Esophagus (tissue), 2 donors: ENCODE measurements at regions not wholly inside any gene's neighbourhood (a gene's known extent, or its start where the extent isn't known, plus 50 kb on each side); places are given as distances from the start of the nearest gene placed in this dataset.

Source experiments
- H3K27ac ChIP-seq, 2 donors: one replicate each; pipeline ENCODE4 v1.5.1; 2013; ENCODE audit warnings: low read depth in 2 of 2, mild to moderate bottlenecking in 2 of 2, inconsistent platforms in 1 of 2, low read length in 1 of 2, moderate library complexity in 1 of 2
- H3K27me3 ChIP-seq, 2 donors: one replicate each; pipeline ENCODE4 v1.6.1; 2013; ENCODE audit warnings: low read length in 2 of 2, control low read depth in 1 of 2, mild to moderate bottlenecking in 1 of 2; ENCODE audit not compliant: insufficient read depth in 2 of 2, control insufficient read depth in 1 of 2
- H3K36me3 ChIP-seq, 2 donors: one replicate each; pipeline ENCODE4 v1.6.1; 2013; ENCODE audit warnings: low read length in 1 of 2; ENCODE audit not compliant: control insufficient read depth in 2 of 2, insufficient read depth in 2 of 2
- H3K4me1 ChIP-seq, 2 donors: one replicate each; pipeline ENCODE4 v1.6.1; 2013; ENCODE audit warnings: low read length in 1 of 2; ENCODE audit not compliant: control insufficient read depth in 2 of 2, insufficient read depth in 2 of 2
- H3K4me3 ChIP-seq, 2 donors: one replicate each; pipeline ENCODE4 v1.5.1; 2013; ENCODE audit warnings: low read length in 2 of 2, mild to moderate bottlenecking in 2 of 2, low read depth in 1 of 2, moderate library complexity in 1 of 2
- H3K9me3 ChIP-seq, 2 donors: one replicate each; pipeline ENCODE4 v1.6.1; 2013; ENCODE audit warnings: mild to moderate bottlenecking in 2 of 2, low read depth in 1 of 2, low read length in 1 of 2, moderate library complexity in 1 of 2; ENCODE audit not compliant: control insufficient read depth in 2 of 2, insufficient read depth in 1 of 2
- WGBS, 2 donors: extraction: QIAGEN DNeasy Blood & Tissue Kit; methylation state at CpG; one replicate each; pipeline ENCODE4 v1.1.7; 2013; 5-methylcytosine and 5-hydroxymethylcytosine counted together
- donor health status: healthy with polysubstance abuse.
- donor health status: Bipolar disorder and iron deficiency.

- Histone ChIP-seq H3K27ac (no peak overlapping the region), H3K9me3 (peaks cover 4 to 11% of the 10 kb centered on the region in 2 donors), H3K36me3 (no peaks in the 10 kb centered on the region), H3K4me3 (no peak overlapping the region), H3K27me3 (no peaks in the 10 kb centered on the region), H3K4me1 (peaks cover 0 to 2% of the 10 kb centered on the region in 2 donors)
- 52 to 55% methylated on average over 9 of the region's 9 CpGs for WGBS, 2 donors
These were observed 542.9 kb downstream of the MN1 start for GRCh38 chr22:27258616-27259172.

- WGBS, 2 donors, result 69% methylated on average over 8 of the region's 8 CpGs
- no peaks in the 10 kb centered on the region for H3K27me3 ChIP-seq
- no peak overlapping the region for H3K27ac ChIP-seq
- peaks cover 0 to 2% of the 10 kb centered on the region in 2 donors for H3K4me1 ChIP-seq
- peaks cover 4 to 11% of the 10 kb centered on the region in 2 donors for H3K9me3 ChIP-seq
- H3K4me3 ChIP-seq, result no peak overlapping the region
- H3K36me3 ChIP-seq, result no peaks in the 10 kb centered on the region
These were observed 542.1 kb downstream of the MN1 start for GRCh38 chr22:27259433-27259832.

DNA sequence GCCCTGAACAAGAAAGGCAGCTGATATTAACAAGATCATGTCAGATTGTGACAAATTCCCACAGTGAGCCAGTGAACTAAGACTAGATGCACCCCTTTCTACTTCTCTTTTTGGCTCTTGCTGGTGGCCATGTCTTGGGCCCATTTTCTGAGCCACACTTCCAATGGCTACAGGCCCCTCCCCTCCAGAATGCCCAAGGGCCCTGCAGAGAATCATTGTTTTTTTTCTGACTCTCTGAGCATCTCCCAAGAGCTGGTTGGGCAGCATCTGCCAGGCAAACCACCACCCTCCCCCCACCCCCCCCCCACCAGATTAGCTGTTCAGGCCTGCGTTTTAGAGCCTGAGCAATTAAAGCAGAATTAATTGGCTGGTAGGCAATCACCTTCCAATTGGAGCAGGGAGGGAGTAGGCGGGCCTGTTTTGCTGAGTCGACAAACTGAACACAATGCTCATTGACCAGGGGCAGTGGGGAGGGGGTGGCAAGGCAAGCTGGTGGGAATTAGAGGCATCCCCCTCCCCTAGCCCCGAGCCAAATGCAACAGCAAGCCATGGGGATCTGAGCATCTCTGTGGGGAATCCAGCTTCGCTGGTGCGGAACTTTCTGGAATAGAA is 541.4 kb downstream of the MN1 start:
- H3K27me3 ChIP-seq, result no peaks in the 10 kb centered on the region
- no peak overlapping the region for H3K4me3 ChIP-seq
- H3K27ac ChIP-seq, result no peak overlapping the region
- no peaks in the 10 kb centered on the region for H3K36me3 ChIP-seq
- peaks cover 4 to 6% of the 10 kb centered on the region in 2 donors for H3K9me3 ChIP-seq
- H3K4me1 ChIP-seq, result peaks cover 0 to 2% of the 10 kb centered on the region in 2 donors
- WGBS, 2 donors, result 56 to 58% methylated on average over 6 of the region's 6 CpGs

DNA sequence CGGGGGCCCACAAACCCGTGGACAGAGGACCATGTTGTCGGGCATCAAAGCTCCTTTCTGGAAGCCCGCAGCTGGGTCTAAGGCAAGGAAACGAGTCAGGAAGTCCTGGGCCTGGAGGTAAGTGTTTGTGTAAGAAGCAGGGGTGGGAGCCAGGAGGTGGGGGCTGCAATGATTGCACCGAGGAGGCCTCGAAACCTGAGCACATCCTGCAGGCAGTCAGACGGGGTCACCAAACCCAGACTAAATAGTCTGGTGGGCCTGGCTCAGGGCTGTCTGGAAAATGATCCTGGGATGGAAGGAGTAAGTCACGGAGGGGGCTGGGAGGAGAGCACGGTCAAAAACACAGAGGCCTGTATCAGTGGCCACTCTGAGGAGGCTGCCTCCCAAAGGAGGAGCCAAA is 539.2 kb downstream of the MN1 start:
- Histone ChIP-seq H3K27ac (no peak overlapping the region), H3K4me3 (no peak overlapping the region), H3K9me3 (no peaks in the 10 kb centered on the region), H3K36me3 (no peaks in the 10 kb centered on the region), H3K4me1 (peaks cover 0 to 2% of the 10 kb centered on the region in 2 donors), H3K27me3 (no peaks in the 10 kb centered on the region)
- 72 to 78% methylated on average over 10 of the region's 10 CpGs for WGBS, 2 donors

DNA sequence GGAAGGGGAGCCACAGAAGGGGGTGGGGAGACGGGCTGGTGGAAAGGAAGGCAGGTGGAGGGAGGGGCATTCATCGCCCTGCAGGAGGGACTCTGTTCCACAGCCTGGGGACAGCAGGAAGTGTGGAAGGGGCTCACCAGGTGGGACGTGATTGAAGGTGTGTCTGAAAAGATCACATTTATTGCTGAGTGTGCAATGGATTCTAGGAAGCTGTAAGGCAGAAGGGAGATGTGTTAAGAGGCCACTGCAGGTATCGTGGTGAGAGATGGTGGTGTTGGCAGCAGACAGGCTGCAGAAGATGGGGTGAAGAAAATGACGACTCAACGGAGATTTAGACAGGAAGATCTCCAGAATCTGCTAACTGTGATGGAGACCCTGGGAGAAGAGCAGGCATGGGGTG is 537.4 kb downstream of the MN1 start:
- Histone ChIP-seq H3K36me3 (no peaks in the 10 kb centered on the region), H3K4me1 (no peaks in the 10 kb centered on the region), H3K27ac (no peak overlapping the region), H3K27me3 (no peaks in the 10 kb centered on the region), H3K4me3 (no peak overlapping the region), H3K9me3 (peaks cover 0 to 3% of the 10 kb centered on the region in 2 donors)
- 60 to 83% methylated on average over 6 of the region's 6 CpGs for WGBS, 2 donors

DNA sequence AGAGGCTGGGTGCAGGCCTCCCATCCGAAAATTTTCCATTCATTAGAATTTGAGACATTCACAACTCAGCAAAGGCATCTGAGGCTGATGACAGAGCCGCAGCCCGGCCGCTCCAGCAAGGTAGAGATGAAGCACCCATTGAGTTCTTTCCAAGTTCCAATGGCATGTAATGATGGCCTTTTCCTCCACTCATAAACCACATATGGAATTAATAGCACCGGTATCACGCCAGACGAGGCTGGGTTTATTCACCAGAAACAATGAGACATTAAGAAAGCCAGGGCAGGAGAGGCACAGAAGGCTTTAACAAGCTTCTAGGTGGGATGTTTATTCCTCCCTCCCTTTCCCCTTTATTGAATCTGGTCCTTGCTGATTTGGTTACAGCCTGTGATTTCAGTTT is 534.4 kb downstream of the MN1 start:
- 89 to 93% methylated on average over 7 of the region's 7 CpGs for WGBS, 2 donors
- Histone ChIP-seq H3K4me3 (no peak overlapping the region), H3K9me3 (peaks cover 0 to 6% of the 10 kb centered on the region in 2 donors), H3K4me1 (no peaks in the 10 kb centered on the region), H3K27ac (no peak overlapping the region), H3K27me3 (no peaks in the 10 kb centered on the region), H3K36me3 (no peaks in the 10 kb centered on the region)

- no peak overlapping the region for H3K27ac ChIP-seq
- no peaks in the 10 kb centered on the region for H3K4me1 ChIP-seq
- H3K4me3 ChIP-seq, result no peak overlapping the region
- no peaks in the 10 kb centered on the region for H3K36me3 ChIP-seq
- whole genome bisulfite sequencing, 2 donors, result 40 to 47% methylated on average over 5 of the region's 5 CpGs
- no peaks in the 10 kb centered on the region for H3K27me3 ChIP-seq
- peaks cover 0 to 6% of the 10 kb centered on the region in 2 donors for H3K9me3 ChIP-seq
These were observed 531.6 kb downstream of the MN1 start for GRCh38 chr22:27269751-27270543.

GRCh38 chr22:27270818-27271510 is 530.6 kb downstream of the MN1 start:
- H3K4me1 ChIP-seq, result no peaks in the 10 kb centered on the region
- H3K27me3 ChIP-seq, result no peaks in the 10 kb centered on the region
- H3K9me3 ChIP-seq, result peaks cover 0 to 6% of the 10 kb centered on the region in 2 donors

DNA sequence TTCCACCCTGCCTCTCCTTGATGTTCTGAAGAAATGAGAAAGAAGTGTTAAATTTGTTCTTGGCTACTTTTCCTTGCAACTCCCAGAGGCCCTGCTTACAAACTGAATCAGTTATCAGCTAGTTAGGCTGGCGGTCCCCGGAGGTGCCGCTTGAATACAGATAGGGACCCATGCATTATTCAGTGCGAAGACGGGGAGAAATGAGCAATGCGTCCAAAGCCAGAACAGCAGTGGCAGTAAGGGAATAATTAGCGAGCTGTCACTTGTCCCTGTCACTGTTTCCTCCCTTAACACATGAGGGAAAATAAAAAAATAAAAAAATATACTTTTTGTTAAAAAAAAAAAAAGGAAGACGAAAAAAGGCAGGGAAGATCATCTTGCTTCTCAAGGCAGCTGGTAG is 528.1 kb downstream of the MN1 start:
- H3K4me3 ChIP-seq, result no peak overlapping the region
- 59 to 72% methylated on average over 8 of the region's 8 CpGs for WGBS, 2 donors

More at GRCh38 chr22:27270818-27271510, 530.6 kb downstream of the MN1 start:
- no peaks in the 10 kb centered on the region for H3K36me3 ChIP-seq
- no peak overlapping the region for H3K4me3 ChIP-seq
- WGBS, 2 donors, result 33 to 34% methylated on average over 16 to 18 of the region's 18 CpGs
- no peak overlapping the region for H3K27ac ChIP-seq

More for the DNA sequence above, 528.1 kb downstream of the MN1 start:
- Histone ChIP-seq H3K4me1 (no peaks in the 10 kb centered on the region), H3K27me3 (no peaks in the 10 kb centered on the region), H3K9me3 (peaks cover 0 to 2% of the 10 kb centered on the region in 2 donors), H3K36me3 (no peaks in the 10 kb centered on the region), H3K27ac (no peak overlapping the region)
